OCI-LY3 (cell line): ENCODE measurements at regions not wholly inside any gene's neighbourhood (a gene's known extent, or its start where the extent isn't known, plus 50 kb on each side); places are given as distances from the start of the nearest gene placed in this dataset.

Source experiments
- H2AFZ ChIP-seq: fragments of 200-600, 300-600 bp; shearing (Covaris generic); 2 replicates; pipeline ENCODE4 v1.6.0; 2014; ENCODE audit warnings: antibody characterized with exemption, low read depth, low read length
- H3K27ac ChIP-seq: fragments of 200-600, 300-600 bp; sonication (generic); 2 replicates; pipeline ENCODE4 v1.5.1; 2014; ENCODE audit warnings: mild to moderate bottlenecking, low read length, moderate library complexity, mixed read lengths
- H3K27me3 ChIP-seq: fragments of 200-600, 300-600 bp; sonication (generic); 2 replicates; pipeline ENCODE4 v1.6.1; 2014; ENCODE audit warnings: low read depth, low read length, mixed read lengths
- H3K36me3 ChIP-seq: fragments of 200-600, 300-600 bp; sonication (generic); replicated peaks from 2 replicates; pipeline ENCODE3; 2014; ENCODE audit warnings: low read depth, low read length, mixed read lengths
- H3K4me1 ChIP-seq: fragments of 300-600, 200-600 bp; sonication (generic); 2 replicates; pipeline ENCODE4 v1.6.1; 2014; ENCODE audit warnings: low read length, mixed read lengths
- H3K4me2 ChIP-seq: fragments of 200-600, 300-600 bp; sonication (generic); 2 replicates; pipeline ENCODE4 v1.6.1; 2014; ENCODE audit warnings: low read length, mixed read lengths
- H3K4me3 ChIP-seq: fragments of 300-600, 200-600 bp; sonication (generic); 2 replicates; pipeline ENCODE4 v1.5.1; 2014; ENCODE audit warnings: antibody characterized with exemption, mild to moderate bottlenecking, low read length, moderate library complexity
- H3K79me2 ChIP-seq: fragments of 300-600, 200-600 bp; shearing (Covaris generic); 2 replicates; pipeline ENCODE4 v1.6.1; 2014; ENCODE audit warnings: mild to moderate bottlenecking, low read length, mixed read lengths
- H3K9ac ChIP-seq: fragments of 300-600, 200-600 bp; shearing (Covaris generic); 2 replicates; pipeline ENCODE4 v1.6.0; 2014; ENCODE audit warnings: mild to moderate bottlenecking, low read length, moderate library complexity
- H3K9me3 ChIP-seq: fragments of 200-600, 300-600 bp; shearing (Covaris generic); 2 replicates; pipeline ENCODE4 v1.6.1; 2014; ENCODE audit warnings: low read length, mixed read lengths; ENCODE audit not compliant: insufficient read depth
- H4K20me1 ChIP-seq: fragments of 200-600, 300-600 bp; sonication (generic); 2 replicates; pipeline ENCODE4 v1.6.1; 2016; ENCODE audit warnings: low read length, mixed read lengths; ENCODE audit not compliant: insufficient read depth
- CTCF ChIP-seq: fragments of 200-600, 300-600 bp; sonication (generic); IDR thresholded peaks from 2 replicates; pipeline ENCODE4 v1.5.1; 2014; ENCODE audit warnings: antibody characterized with exemption, low read length, low read depth
- EZH2phosphoT487 ChIP-seq: fragments of 200-600 bp; shearing (Covaris generic); IDR thresholded peaks from 2 replicates; pipeline ENCODE4 v1.6.1; 2018; ENCODE audit warnings: antibody characterized with exemption, mixed run types, low read depth

- Histone ChIP-seq H4K20me1 (no peaks in the 10 kb centered on the region), H3K4me1 (no peaks in the 10 kb centered on the region), H3K4me3 (no peak overlapping the region), H3K27me3 (no peaks in the 10 kb centered on the region), H3K79me2 (no peaks in the 10 kb centered on the region), H3K9ac (no peak overlapping the region), H3K4me2 (no peak overlapping the region), H3K27ac (no peak overlapping the region), H2AFZ (no peak overlapping the region), H3K9me3 (no peaks in the 10 kb centered on the region), H3K36me3 (no peaks in the 10 kb centered on the region)
- TF ChIP-seq CTCF (no peak), EZH2phosphoT487 (no peak)
Observed at GRCh38 chr17:12510535-12510934, 155.2 kb upstream of the MYOCD start.

GRCh38 chr17:12512694-12513355, 152.9 kb upstream of the MYOCD start:
- no peak for TF ChIP-seq EZH2phosphoT487
- no peak overlapping the region for H2AFZ ChIP-seq

GRCh38 chr17:12514596-12514995, 151.1 kb upstream of the MYOCD start:
- H3K9ac ChIP-seq = no peak overlapping the region
- H3K36me3 ChIP-seq = no peaks in the 10 kb centered on the region
- no peaks in the 10 kb centered on the region for H4K20me1 ChIP-seq
- H3K79me2 ChIP-seq = no peaks in the 10 kb centered on the region
- no peak overlapping the region for H2AFZ ChIP-seq
- H3K4me3 ChIP-seq = no peak overlapping the region
- no peaks in the 10 kb centered on the region for H3K9me3 ChIP-seq
- no peak overlapping the region for H3K4me2 ChIP-seq
- no peak for TF ChIP-seq EZH2phosphoT487
- no peak for TF ChIP-seq CTCF
- no peak overlapping the region for H3K27ac ChIP-seq
- no peaks in the 10 kb centered on the region for H3K27me3 ChIP-seq
- H3K4me1 ChIP-seq = no peaks in the 10 kb centered on the region

More at GRCh38 chr17:12512694-12513355, 152.9 kb upstream of the MYOCD start:
- Histone ChIP-seq H3K36me3 (no peaks in the 10 kb centered on the region), H3K4me3 (no peak overlapping the region), H3K27me3 (no peaks in the 10 kb centered on the region), H3K9ac (no peak overlapping the region), H3K27ac (no peak overlapping the region), H4K20me1 (no peaks in the 10 kb centered on the region), H3K9me3 (no peaks in the 10 kb centered on the region), H3K4me1 (no peaks in the 10 kb centered on the region), H3K79me2 (no peaks in the 10 kb centered on the region), H3K4me2 (no peak overlapping the region)

GRCh38 chr17:12519956-12520594, 145.6 kb upstream of the MYOCD start:
- no peak overlapping the region for H3K27ac ChIP-seq
- no peak for TF ChIP-seq CTCF
- TF ChIP-seq EZH2phosphoT487 = no peak
- no peak overlapping the region for H3K4me2 ChIP-seq

More at GRCh38 chr17:12519956-12520594, 145.6 kb upstream of the MYOCD start:
- Histone ChIP-seq H3K79me2 (no peaks in the 10 kb centered on the region), H3K4me1 (no peaks in the 10 kb centered on the region), H3K4me3 (no peak overlapping the region), H3K9me3 (no peaks in the 10 kb centered on the region), H2AFZ (no peak overlapping the region), H3K27me3 (no peaks in the 10 kb centered on the region), H4K20me1 (no peaks in the 10 kb centered on the region), H3K36me3 (no peaks in the 10 kb centered on the region), H3K9ac (no peak overlapping the region)
